Neural progenitor cell (in vitro differentiated cells): ENCODE measurements at regions not wholly inside any gene's neighbourhood (a gene's known extent, or its start where the extent isn't known, plus 50 kb on each side); places are given as distances from the start of the nearest gene placed in this dataset.

Source experiments
- CTCF ChIP-seq: fragments of 200-600 bp; sonication (generic); IDR thresholded peaks from 2 replicates; pipeline ENCODE4 v1.5.1; 2017; ENCODE audit warnings: antibody characterized with exemption, mild to moderate bottlenecking
- EZH2 ChIP-seq: fragments of 200-600 bp; sonication (generic); IDR thresholded peaks from 2 replicates; pipeline ENCODE4 v1.6.1; 2017; ENCODE audit warnings: antibody characterized with exemption, mild to moderate bottlenecking, moderate library complexity
- EZH2phosphoT487 ChIP-seq: fragments of 200-600 bp; sonication (generic); IDR thresholded peaks from 2 replicates; pipeline ENCODE4 v1.6.1; 2017; ENCODE audit warnings: antibody characterized with exemption

GRCh38 chr4:57193209-57193810 lies 83.1 kb upstream of the IGFBP7 start:
- no peak for TF ChIP-seq CTCF
- no peak for TF ChIP-seq EZH2phosphoT487
- no peak for TF ChIP-seq EZH2
